ENCODE measurements at regions not wholly inside any gene's neighbourhood (a gene's known extent, or its start where the extent isn't known, plus 50 kb on each side); places are given as distances from the start of the nearest gene placed in this dataset.

DNA sequence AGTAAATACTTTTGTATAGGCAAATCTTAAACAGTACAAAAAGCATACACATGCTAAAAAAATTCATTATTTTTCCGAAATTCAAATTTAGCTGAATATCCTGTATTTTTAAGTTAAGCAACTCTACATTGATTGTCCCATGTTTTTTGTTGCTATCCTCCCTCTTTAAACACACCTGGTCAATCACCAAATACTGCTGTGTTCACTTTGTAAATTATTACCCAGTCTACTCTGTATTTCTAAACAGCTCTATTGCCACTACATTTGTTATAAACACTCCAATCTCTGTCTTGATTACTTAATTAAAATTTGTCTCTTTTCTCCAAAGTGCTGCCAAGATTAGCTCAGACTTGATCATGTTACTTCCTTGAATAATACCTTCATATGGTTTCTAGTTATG lies 466.5 kb upstream of the GJE1 start:
- intact Hi-C loops (cut with DNase I), result no loop called here
- TF ChIP-seq, protein P1, sequence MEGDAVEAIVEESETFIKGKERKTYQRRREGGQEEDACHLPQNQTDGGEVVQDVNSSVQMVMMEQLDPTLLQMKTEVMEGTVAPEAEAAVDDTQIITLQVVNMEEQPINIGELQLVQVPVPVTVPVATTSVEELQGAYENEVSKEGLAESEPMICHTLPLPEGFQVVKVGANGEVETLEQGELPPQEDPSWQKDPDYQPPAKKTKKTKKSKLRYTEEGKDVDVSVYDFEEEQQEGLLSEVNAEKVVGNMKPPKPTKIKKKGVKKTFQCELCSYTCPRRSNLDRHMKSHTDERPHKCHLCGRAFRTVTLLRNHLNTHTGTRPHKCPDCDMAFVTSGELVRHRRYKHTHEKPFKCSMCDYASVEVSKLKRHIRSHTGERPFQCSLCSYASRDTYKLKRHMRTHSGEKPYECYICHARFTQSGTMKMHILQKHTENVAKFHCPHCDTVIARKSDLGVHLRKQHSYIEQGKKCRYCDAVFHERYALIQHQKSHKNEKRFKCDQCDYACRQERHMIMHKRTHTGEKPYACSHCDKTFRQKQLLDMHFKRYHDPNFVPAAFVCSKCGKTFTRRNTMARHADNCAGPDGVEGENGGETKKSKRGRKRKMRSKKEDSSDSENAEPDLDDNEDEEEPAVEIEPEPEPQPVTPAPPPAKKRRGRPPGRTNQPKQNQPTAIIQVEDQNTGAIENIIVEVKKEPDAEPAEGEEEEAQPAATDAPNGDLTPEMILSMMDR (IDR thresholded peaks at IDR 0.05), result no peak
- no peak for TF ChIP-seq POLR2A (IDR thresholded peaks at IDR 0.05)
- H3K27me3 ChIP-seq, result no peaks in the 10 kb centered on the region

DNA sequence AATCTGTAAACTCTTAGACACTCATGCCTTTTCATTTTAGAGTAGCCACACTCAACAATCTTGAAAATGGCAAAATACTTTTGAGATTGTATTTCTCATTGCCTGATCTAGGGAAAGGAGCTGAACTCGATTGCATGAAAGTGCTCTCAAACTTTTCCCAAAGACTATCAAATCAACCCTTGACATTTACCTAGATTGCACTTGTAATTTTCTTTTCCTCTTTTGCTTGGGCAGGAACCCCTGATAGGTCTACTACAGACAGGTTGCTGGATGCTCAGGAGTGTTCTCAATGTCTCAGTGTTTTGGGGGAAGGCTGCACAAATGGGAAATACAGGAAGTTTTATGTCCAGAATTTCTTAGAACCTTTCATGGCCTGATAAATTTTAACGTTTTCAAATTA lies 468.0 kb upstream of the GJE1 start:
- Histone ChIP-seq H3K36me3 (replicated peaks in 1 of 2) (no peaks in the 10 kb centered on the region), H3K27ac (no peak overlapping the region), H3K4me3 (no peak overlapping the region), H3K27me3 (no peaks in the 10 kb centered on the region), H3K4me1 (replicated peaks in 1 of 2) (no peaks in the 10 kb centered on the region), H3K9me3 (replicated peaks in 1 of 3) (no peaks in the 10 kb centered on the region)
- intact Hi-C loops (cut with DNase I), result no loop called here
- 62 to 69% (median 67%) methylated on average over 2 of the region's 2 CpGs for WGBS, 4 donors
- no peak for TF ChIP-seq POLR2A (IDR thresholded peaks at IDR 0.05)
- TF ChIP-seq, protein P1 (IDR thresholded peaks at IDR 0.05), result no peak
- no peak for DNase-seq

More for the DNA sequence above, 466.5 kb upstream of the GJE1 start:
- no peaks in the 10 kb centered on the region for H3K36me3 ChIP-seq (replicated peaks in 1 of 2)
- no peaks in the 10 kb centered on the region for H3K4me1 ChIP-seq (replicated peaks in 1 of 2)
- 27 to 90% (median 59%) methylated on average over 1 of the region's 1 CpG for WGBS, 4 donors
- H3K9me3 ChIP-seq (replicated peaks in 1 of 3), result peaks cover 0 to 3% (median 0%) of the 10 kb centered on the region in 3 donors
- no peak overlapping the region for H3K27ac ChIP-seq
- H3K4me3 ChIP-seq, result no peak overlapping the region
- DNase-seq, result no peak

DNA sequence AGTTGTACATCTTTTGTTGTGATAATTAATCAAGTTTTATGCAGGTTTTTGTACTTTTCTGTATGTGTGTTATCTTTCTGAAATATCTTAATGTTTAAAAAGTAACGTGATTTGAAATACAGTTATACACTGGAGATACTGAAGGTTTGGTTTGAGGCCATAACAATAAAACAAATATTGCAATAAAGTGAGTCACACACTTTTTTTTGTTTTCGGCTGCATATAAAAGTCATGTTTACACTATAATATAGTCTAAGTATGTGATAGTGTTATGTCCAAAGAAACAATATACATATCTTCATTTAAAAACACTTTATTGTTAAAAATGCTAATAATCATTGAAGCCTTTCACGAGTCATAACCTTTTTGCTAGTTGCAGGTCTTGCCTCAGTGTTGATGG lies 473.1 kb upstream of the GJE1 start:
- intact Hi-C loops (cut with DNase I), result no loop called here
- Histone ChIP-seq H3K27ac (no peak overlapping the region), H3K4me1 (replicated peaks in 1 of 2) (no peaks in the 10 kb centered on the region), H3K4me3 (no peak overlapping the region), H3K27me3 (no peaks in the 10 kb centered on the region), H3K9me3 (replicated peaks in 1 of 3) (no peaks in the 10 kb centered on the region), H3K36me3 (replicated peaks in 1 of 2) (no peaks in the 10 kb centered on the region)
- no peak for TF ChIP-seq POLR2A (IDR thresholded peaks at IDR 0.05)
- TF ChIP-seq, protein P1 (IDR thresholded peaks at IDR 0.05), result no peak
- WGBS, 4 donors, result 69 to 83% (median 75%) methylated on average over 3 of the region's 3 CpGs
- DNase-seq, result no peak

DNA sequence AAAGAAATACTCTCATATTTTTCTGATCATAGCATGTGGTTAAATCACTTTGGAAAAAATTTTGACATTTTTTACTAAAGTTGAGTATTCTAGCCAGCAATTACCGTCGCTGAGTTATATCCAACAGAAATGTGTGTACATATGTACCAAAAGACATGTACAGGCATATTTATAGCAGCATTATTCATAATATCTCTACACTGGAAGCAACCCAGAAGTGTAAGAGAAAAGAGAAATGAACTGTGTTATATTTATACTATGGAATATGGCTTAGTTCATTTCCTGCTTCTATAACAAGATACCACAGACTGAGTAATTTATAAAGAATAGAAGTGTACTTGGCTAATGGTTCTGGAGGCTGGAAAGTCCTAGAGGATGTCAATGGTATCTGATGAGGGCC lies 474.0 kb upstream of the GJE1 start:
- no peaks in the 10 kb centered on the region for H3K27me3 ChIP-seq

More for the DNA sequence above, 474.0 kb upstream of the GJE1 start:
- Histone ChIP-seq H3K4me1 (replicated peaks in 1 of 2) (no peaks in the 10 kb centered on the region), H3K27ac (no peak overlapping the region), H3K9me3 (replicated peaks in 1 of 3) (no peaks in the 10 kb centered on the region), H3K36me3 (replicated peaks in 1 of 2) (no peaks in the 10 kb centered on the region), H3K4me3 (no peak overlapping the region)
- WGBS, 4 donors, result 76 to 89% (median 81%) methylated on average over 2 of the region's 2 CpGs
- intact Hi-C loops (cut with DNase I), result no loop called here
- DNase-seq, result no peak
- TF ChIP-seq POLR2A (IDR thresholded peaks at IDR 0.05), result no peak
- TF ChIP-seq, protein P1 (IDR thresholded peaks at IDR 0.05), result no peak
